ENCODE measurements at regions not wholly inside any gene's neighbourhood (a gene's known extent, or its start where the extent isn't known, plus 50 kb on each side); places are given as distances from the start of the nearest gene placed in this dataset.
"Not testable (repeated sequence)": the region's sequence is repeated elsewhere in the genome, so short reads cannot be mapped to it uniquely, and the experiment has no call there.

DNA sequence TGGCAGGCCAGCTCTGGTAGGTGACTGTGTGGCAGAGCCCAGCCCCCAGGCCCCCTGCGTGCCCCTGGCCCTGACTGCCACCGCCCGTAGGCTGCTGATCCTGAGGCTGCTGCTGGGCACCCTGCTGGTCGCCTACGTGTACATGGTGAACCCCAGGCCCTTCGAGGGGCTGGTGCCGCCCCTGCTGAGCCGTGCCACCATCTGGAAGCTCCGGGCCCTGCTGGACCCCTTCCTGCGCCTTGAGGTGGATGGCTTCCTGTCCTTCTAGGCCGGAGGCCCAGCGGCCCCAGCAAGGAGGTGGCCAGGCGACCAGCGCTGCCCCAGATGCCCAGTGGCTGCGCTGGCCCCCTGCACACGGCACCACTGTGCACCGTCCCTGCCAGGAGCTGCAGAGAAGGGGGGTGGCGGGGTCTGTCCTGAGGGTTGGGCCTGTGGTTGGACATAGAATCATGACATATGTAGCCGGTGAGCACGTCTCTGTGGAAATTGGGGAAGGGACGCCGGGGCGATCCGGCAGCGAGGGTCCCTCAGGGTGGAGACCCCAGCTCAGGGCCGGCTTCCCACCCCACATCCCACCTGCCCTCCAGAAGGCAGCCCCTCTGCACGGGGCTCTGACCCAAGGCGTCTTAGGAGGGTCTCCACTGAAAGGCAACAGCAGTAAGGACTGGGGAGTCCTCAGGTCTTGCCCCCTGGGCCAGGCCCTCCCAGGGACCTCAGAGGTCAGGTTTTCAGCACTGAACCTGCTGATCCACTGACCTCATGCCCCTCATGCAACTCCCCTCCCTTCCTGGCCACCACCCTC is 185.4 kb downstream of the IGLL1 start:
- Histone ChIP-seq H3K9me3 (ENCODE audit: control insufficient read depth in 4 of 4, insufficient read depth in 3 of 4, low read length in 3 of 4) (no peaks in the 10 kb centered on the region), H3K9ac (ENCODE audit: insufficient read depth in 1 of 2, low read length in 2 of 2) (no peak overlapping the region), H3K4me3 (no peak overlapping the region), H3K27me3 (ENCODE audit: control insufficient read depth in 3 of 3, insufficient read depth in 3 of 3, low read length in 2 of 3) (no peaks in the 10 kb centered on the region), H3K27ac (ENCODE audit: low read depth in 1 of 2, low read length in 1 of 2) (no peak overlapping the region), H3K36me3 (ENCODE audit: control insufficient read depth in 4 of 4, insufficient read depth in 4 of 4, low read length in 4 of 4) (no peaks in the 10 kb centered on the region), H3K4me1 (ENCODE audit: control insufficient read depth in 5 of 5, insufficient read depth in 5 of 5, low read length in 5 of 5) (no peaks in the 10 kb centered on the region)
- DNase-seq (no peak), ATAC-seq (ENCODE audit: insufficient read depth, low FRiP score) (no peak)
- WGBS, 2 donors = 93 to 95% methylated on average over 27 to 28 of the region's 28 CpGs
- TF ChIP-seq, protein P1, sequence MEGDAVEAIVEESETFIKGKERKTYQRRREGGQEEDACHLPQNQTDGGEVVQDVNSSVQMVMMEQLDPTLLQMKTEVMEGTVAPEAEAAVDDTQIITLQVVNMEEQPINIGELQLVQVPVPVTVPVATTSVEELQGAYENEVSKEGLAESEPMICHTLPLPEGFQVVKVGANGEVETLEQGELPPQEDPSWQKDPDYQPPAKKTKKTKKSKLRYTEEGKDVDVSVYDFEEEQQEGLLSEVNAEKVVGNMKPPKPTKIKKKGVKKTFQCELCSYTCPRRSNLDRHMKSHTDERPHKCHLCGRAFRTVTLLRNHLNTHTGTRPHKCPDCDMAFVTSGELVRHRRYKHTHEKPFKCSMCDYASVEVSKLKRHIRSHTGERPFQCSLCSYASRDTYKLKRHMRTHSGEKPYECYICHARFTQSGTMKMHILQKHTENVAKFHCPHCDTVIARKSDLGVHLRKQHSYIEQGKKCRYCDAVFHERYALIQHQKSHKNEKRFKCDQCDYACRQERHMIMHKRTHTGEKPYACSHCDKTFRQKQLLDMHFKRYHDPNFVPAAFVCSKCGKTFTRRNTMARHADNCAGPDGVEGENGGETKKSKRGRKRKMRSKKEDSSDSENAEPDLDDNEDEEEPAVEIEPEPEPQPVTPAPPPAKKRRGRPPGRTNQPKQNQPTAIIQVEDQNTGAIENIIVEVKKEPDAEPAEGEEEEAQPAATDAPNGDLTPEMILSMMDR (IDR thresholded peaks at IDR 0.05; ENCODE audit: control extremely low read depth, extremely low read depth) = no peak

DNA sequence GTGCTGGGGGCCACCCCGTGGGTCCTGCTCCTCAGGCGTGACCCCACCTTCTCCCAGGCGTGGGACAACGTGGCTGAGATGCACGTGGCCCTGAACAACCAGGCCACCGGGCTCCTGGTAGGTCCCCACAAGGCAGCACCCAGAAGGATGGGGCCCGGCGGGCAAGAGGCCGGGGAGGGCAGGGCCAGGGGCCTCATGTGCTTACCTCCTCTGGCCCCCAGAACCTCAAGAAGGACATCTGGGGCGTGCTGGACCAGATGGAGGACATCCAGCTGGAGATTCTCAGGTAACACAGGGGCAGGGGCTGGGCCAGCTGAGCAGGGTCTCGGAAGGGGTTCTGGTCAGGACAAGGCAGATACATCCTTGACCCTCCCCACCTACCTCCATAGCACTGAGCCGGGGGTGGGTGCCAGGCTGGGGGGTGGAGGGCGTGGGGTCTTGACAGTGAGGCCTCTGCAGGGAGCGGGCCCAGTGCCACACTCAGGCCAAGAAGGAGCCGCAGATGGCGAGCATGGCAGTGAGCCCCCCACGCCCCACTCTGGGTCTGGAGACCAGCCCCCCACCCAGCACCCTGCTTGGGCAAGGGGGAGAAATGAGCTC is 186.3 kb downstream of the IGLL1 start:
- ATAC-seq (ENCODE audit: insufficient read depth, low FRiP score) = no peak
- 90% methylated on average over 16 to 17 of the region's 17 CpGs for WGBS, 2 donors
- H3K9me3 ChIP-seq (ENCODE audit: control insufficient read depth in 4 of 4, insufficient read depth in 3 of 4, low read length in 3 of 4) = no peaks in the 10 kb centered on the region

DNA sequence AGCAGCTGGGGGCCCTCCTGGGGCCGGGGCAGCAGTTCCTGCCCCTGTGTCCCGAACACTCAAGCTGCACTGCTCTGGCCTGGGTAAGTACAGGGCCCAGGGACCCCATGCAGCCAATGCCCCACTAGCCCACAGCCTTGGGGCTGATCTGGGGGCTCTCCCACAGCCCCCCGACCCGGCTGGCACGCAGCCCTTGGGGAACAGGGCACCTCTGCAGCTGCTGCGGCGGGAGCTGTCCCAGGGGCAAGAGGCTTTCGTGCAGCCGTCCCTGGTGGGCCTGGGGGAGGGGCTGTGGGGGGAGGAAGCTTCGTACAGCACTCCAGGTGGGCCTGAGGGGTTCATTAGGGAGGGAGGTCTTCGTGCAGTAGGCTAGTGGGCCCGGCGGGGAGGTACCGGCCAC is 186.9 kb downstream of the IGLL1 start:
- not testable (repeated sequence) for H3K36me3 ChIP-seq (ENCODE audit: control insufficient read depth in 4 of 4, insufficient read depth in 4 of 4, low read length in 4 of 4); H3K4me3 ChIP-seq; DNase-seq; H3K4me1 ChIP-seq (ENCODE audit: control insufficient read depth in 5 of 5, insufficient read depth in 5 of 5, low read length in 5 of 5); H3K27me3 ChIP-seq (ENCODE audit: control insufficient read depth in 3 of 3, insufficient read depth in 3 of 3, low read length in 2 of 3); ATAC-seq (ENCODE audit: insufficient read depth, low FRiP score); H3K9ac ChIP-seq (ENCODE audit: insufficient read depth in 1 of 2, low read length in 2 of 2); H3K9me3 ChIP-seq (ENCODE audit: control insufficient read depth in 4 of 4, insufficient read depth in 3 of 4, low read length in 3 of 4); H3K27ac ChIP-seq (ENCODE audit: low read depth in 1 of 2, low read length in 1 of 2)
- WGBS, 2 donors = 71 to 83% methylated on average over 10 to 14 of the region's 14 CpGs

More for the DNA sequence above, 186.3 kb downstream of the IGLL1 start:
- no peak for DNase-seq
- no peaks in the 10 kb centered on the region for H3K36me3 ChIP-seq (ENCODE audit: control insufficient read depth in 4 of 4, insufficient read depth in 4 of 4, low read length in 4 of 4)
- H3K27me3 ChIP-seq (ENCODE audit: control insufficient read depth in 3 of 3, insufficient read depth in 3 of 3, low read length in 2 of 3) = no peaks in the 10 kb centered on the region
- H3K4me3 ChIP-seq = no peak overlapping the region
- H3K4me1 ChIP-seq (ENCODE audit: control insufficient read depth in 5 of 5, insufficient read depth in 5 of 5, low read length in 5 of 5) = no peaks in the 10 kb centered on the region
- no peak overlapping the region for H3K27ac ChIP-seq (ENCODE audit: low read depth in 1 of 2, low read length in 1 of 2)
- TF ChIP-seq, protein P1 (IDR thresholded peaks at IDR 0.05; ENCODE audit: control extremely low read depth, extremely low read depth) = no peak
- no peak overlapping the region for H3K9ac ChIP-seq (ENCODE audit: insufficient read depth in 1 of 2, low read length in 2 of 2)

DNA sequence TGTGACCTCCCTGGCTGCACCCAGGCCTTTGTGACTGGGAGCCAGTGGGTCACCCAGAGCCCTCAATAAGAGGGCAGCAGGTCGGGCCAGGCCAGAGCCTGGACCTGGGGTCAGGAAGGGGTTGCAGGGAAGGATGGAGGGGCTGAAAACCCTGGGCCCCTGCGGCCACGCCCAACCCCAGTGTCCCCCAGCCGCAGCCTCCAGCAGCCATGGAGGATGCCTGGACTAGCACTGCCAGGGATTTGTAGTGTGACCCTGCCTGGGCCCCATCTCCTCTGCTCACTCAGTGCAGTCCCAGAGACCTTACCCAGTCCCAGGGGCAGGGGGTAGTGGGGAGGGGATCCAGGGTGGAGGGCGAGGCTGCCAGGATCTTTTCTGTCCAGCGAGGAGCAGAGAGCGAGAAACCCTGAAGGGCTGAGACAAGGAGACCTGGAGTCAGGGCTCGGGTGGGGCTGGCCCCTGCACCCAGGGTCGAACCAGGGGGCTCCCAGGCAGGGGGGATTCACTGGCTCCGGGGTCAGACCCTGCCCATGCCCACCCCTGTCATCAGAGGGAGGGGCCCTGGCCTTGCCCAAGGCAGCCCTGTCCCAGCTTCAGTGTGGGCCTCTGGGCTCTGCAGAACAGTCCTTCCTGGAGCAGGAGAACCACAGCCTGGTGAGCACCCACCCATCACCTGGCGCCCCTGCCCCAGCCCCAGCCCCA is 187.5 kb downstream of the IGLL1 start:
- TF ChIP-seq, protein P1 (IDR thresholded peaks at IDR 0.05; ENCODE audit: control extremely low read depth, extremely low read depth) = no peak
- ATAC-seq (ENCODE audit: insufficient read depth, low FRiP score) (no peak), DNase-seq (no peak)
- WGBS, 2 donors = 84 to 94% methylated on average over 9 to 11 of the region's 11 CpGs
- H3K27me3 ChIP-seq (ENCODE audit: control insufficient read depth in 3 of 3, insufficient read depth in 3 of 3, low read length in 2 of 3) = no peaks in the 10 kb centered on the region
- no peak overlapping the region for H3K9ac ChIP-seq (ENCODE audit: insufficient read depth in 1 of 2, low read length in 2 of 2)
- no peaks in the 10 kb centered on the region for H3K9me3 ChIP-seq (ENCODE audit: control insufficient read depth in 4 of 4, insufficient read depth in 3 of 4, low read length in 3 of 4)
- no peaks in the 10 kb centered on the region for H3K4me1 ChIP-seq (ENCODE audit: control insufficient read depth in 5 of 5, insufficient read depth in 5 of 5, low read length in 5 of 5)
- H3K36me3 ChIP-seq (ENCODE audit: control insufficient read depth in 4 of 4, insufficient read depth in 4 of 4, low read length in 4 of 4) = no peaks in the 10 kb centered on the region
- no peak overlapping the region for H3K4me3 ChIP-seq
- no peak overlapping the region for H3K27ac ChIP-seq (ENCODE audit: low read depth in 1 of 2, low read length in 1 of 2)

All from lung (tissue), 11 donors.